ENCODE measurements at regions not wholly inside any gene's neighbourhood (a gene's known extent, or its start where the extent isn't known, plus 50 kb on each side); places are given as distances from the start of the nearest gene placed in this dataset.

DNA sequence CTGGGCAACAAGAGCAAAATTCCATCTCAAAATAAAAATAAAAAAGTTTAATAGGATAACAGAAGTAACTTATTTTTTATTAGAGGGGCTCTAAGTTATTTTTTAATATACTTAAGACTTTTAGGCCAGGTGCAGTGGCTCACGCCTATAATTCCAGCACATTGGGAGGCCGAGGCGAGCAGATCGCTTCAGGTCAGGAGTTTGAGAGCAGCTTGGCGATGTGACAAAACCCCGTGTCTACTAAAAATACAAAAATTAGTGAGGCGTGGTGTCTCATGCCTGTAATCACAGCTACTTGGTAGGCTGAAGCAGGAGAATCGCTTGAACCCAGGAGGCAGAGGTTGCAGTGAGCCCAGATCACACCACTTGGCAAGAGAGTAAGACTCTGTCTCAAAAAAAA lies 180.5 kb upstream of the NR5A2 start:
- TF ChIP-seq, protein P1, sequence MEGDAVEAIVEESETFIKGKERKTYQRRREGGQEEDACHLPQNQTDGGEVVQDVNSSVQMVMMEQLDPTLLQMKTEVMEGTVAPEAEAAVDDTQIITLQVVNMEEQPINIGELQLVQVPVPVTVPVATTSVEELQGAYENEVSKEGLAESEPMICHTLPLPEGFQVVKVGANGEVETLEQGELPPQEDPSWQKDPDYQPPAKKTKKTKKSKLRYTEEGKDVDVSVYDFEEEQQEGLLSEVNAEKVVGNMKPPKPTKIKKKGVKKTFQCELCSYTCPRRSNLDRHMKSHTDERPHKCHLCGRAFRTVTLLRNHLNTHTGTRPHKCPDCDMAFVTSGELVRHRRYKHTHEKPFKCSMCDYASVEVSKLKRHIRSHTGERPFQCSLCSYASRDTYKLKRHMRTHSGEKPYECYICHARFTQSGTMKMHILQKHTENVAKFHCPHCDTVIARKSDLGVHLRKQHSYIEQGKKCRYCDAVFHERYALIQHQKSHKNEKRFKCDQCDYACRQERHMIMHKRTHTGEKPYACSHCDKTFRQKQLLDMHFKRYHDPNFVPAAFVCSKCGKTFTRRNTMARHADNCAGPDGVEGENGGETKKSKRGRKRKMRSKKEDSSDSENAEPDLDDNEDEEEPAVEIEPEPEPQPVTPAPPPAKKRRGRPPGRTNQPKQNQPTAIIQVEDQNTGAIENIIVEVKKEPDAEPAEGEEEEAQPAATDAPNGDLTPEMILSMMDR (IDR thresholded peaks at IDR 0.05), result no peak
- no peak for TF ChIP-seq POLR2A (IDR thresholded peaks at IDR 0.05)
